HL-60/S4 (cell line): ENCODE measurements at regions not wholly inside any gene's neighbourhood (a gene's known extent, or its start where the extent isn't known, plus 50 kb on each side); places are given as distances from the start of the nearest gene placed in this dataset.

ENCODE experiments used
- in situ Hi-C: fragments of 300-500 bp; cut with MboI; formaldehyde crosslinking; loops from 2 replicates; pipeline ENCODE4 v1.14.3; 2022; ENCODE audit warnings: low sequenced_read_pairs

- in situ Hi-C loops = no loop called here
Measured at GRCh38 chr4:11628093-11628725, 199.5 kb upstream of the HS3ST1 start.

- in situ Hi-C loops = no loop called here
Measured at GRCh38 chr4:11626066-11626465, 197.4 kb upstream of the HS3ST1 start.

GRCh38 chr4:11625211-11625610 is 196.5 kb upstream of the HS3ST1 start:
- in situ Hi-C loops = no loop called here

GRCh38 chr4:11624370-11624769 is 195.7 kb upstream of the HS3ST1 start:
- in situ Hi-C loops = no loop called here

GRCh38 chr4:11623726-11624037 is 195.0 kb upstream of the HS3ST1 start:
- in situ Hi-C loops = no loop called here

- in situ Hi-C loops = no loop called here
Measured at GRCh38 chr4:11622961-11623725, 194.4 kb upstream of the HS3ST1 start.

- in situ Hi-C loops = no loop called here
Measured at GRCh38 chr4:11620861-11621260, 192.2 kb upstream of the HS3ST1 start.

- in situ Hi-C loops = no loop called here
Measured at GRCh38 chr4:11618666-11619282, 190.1 kb upstream of the HS3ST1 start.

- in situ Hi-C loops = no loop called here
Measured at GRCh38 chr4:11616856-11617255, 188.2 kb upstream of the HS3ST1 start.

- in situ Hi-C loops = no loop called here
Measured at GRCh38 chr4:11615601-11616000, 186.9 kb upstream of the HS3ST1 start.

GRCh38 chr4:11614426-11614825 is 185.7 kb upstream of the HS3ST1 start:
- in situ Hi-C loops = no loop called here

GRCh38 chr4:11611868-11612267 is 183.2 kb upstream of the HS3ST1 start:
- in situ Hi-C loops = no loop called here

- in situ Hi-C loops = no loop called here
Measured at GRCh38 chr4:11609751-11610150, 181.1 kb upstream of the HS3ST1 start.

- in situ Hi-C loops = no loop called here
Measured at GRCh38 chr4:11608992-11609391, 180.3 kb upstream of the HS3ST1 start.

GRCh38 chr4:11606078-11606477 is 177.4 kb upstream of the HS3ST1 start:
- in situ Hi-C loops = no loop called here

GRCh38 chr4:11605597-11605996 is 176.9 kb upstream of the HS3ST1 start:
- in situ Hi-C loops = no loop called here

GRCh38 chr4:11604821-11605220 is 176.1 kb upstream of the HS3ST1 start:
- in situ Hi-C loops = no loop called here

GRCh38 chr4:11603591-11604194 is 175.0 kb upstream of the HS3ST1 start:
- in situ Hi-C loops = no loop called here

GRCh38 chr4:11602606-11603340 is 174.1 kb upstream of the HS3ST1 start:
- in situ Hi-C loops = no loop called here

GRCh38 chr4:11599064-11599463 is 170.4 kb upstream of the HS3ST1 start:
- in situ Hi-C loops = no loop called here

GRCh38 chr4:11598591-11598990 is 169.9 kb upstream of the HS3ST1 start:
- in situ Hi-C loops = no loop called here
